HG03280 (cell line): ENCODE measurements at regions not wholly inside any gene's neighbourhood (a gene's known extent, or its start where the extent isn't known, plus 50 kb on each side); places are given as distances from the start of the nearest gene placed in this dataset.
"Not testable (repeated sequence)": the region's sequence is repeated elsewhere in the genome, so short reads cannot be mapped to it uniquely, and the experiment has no call there.

ENCODE experiments used
- ATAC-seq: cut with Tn5 transposase; IDR thresholded peaks from one replicate; pipeline ENCODE4 v1.9.1; 2021; ENCODE audit warnings: mild to moderate bottlenecking, moderate library complexity; ENCODE audit not compliant: unreplicated experiment

DNA sequence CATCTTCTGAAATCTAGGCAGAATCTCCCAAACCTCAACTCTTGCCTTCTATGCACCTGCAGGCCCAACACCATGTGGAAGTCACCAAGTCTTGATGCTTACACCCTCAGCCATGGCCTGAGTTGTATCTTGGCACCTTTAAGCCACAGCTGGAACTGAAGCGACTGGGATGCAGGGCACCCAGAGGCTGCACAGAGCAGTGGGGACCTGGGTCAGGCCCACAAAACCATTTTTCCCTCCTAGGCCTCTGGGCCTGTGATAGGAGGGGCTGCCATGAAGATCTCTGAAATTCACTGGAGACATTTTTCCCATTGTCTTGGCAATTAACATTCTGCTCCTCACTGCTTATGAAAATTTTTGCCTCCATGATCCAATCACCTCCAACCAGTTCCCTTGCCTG lies 1388.5 kb downstream of the ADGRL3 start:
- no peak for ATAC-seq

DNA sequence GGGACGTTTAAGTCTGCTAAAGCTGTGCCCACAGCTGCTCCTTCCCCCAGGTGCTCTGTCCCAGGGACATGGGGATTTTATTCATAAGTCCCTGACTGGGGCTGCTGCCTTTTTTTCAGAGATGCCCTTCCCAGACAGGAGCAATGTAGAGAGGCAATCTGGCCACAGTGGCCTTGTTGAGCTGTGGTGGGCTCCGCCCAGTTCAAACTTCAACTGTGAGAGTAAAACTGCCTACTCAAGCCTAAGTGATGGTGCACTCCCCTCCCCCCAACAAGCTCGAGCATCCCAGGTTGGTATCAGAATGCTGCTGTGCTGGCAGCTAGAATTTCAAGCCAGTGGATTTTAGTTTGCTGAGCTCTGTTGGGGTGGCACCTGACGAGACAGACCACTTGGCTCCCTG lies 1371.4 kb downstream of the ADGRL3 start:
- ATAC-seq = no peak

DNA sequence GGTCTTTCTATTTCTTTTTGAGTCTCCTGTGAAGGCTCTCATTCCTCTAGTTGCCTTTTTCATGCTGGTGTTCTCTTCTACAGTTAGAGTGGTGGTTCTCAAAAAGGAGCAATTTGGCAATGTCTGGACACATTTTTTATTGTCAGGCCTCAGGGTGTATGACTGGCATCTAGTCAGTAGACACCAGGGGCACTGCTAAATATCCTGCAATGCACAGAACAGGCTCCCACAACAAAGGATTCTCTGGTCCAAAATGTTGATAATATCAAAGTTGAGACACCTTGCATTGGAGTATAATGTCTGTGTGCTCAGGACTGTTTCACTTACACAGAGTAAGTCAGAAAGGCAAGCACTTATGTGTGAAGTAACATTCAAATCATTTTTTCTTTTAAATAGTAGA lies 1360.7 kb downstream of the ADGRL3 start:
- ATAC-seq = no peak

DNA sequence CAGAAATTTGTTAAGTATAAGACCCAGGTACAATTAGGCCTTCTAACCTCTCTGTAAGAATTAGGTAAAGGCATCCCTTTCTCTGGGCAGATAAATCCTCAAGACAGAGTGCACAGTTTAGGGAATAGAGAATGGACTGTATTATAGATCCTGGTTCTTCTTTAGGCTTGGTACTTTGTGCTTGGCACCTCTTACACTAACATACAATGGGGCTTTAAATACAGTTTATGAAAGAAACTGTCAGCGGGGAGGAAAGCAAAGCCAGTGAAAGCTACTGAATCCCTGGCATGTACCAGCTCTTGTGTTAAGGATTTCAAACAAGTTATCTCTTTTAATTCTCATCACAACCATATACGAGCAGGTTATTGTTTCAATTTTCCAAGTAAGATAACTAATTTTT lies 1350.0 kb downstream of the ADGRL3 start:
- no peak for ATAC-seq

DNA sequence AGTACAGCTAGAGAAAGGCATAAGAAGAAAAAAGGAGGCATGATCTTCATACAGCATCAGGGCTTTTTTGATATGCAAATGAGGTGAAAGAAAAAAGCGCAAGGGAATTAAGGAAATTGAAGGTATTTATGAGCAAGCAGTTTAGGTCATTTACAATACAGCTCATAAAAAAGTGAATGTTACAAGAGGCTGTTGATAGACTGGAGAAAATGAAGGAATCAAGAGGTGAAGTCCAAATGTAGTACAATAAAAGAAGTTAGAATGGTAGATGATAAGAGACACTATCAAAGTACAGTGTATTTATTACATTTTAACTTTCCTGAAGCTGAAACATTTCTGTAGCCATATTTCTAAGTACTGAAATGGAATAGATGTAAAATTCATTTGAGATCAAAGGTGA lies 1349.5 kb downstream of the ADGRL3 start:
- ATAC-seq = no peak

DNA sequence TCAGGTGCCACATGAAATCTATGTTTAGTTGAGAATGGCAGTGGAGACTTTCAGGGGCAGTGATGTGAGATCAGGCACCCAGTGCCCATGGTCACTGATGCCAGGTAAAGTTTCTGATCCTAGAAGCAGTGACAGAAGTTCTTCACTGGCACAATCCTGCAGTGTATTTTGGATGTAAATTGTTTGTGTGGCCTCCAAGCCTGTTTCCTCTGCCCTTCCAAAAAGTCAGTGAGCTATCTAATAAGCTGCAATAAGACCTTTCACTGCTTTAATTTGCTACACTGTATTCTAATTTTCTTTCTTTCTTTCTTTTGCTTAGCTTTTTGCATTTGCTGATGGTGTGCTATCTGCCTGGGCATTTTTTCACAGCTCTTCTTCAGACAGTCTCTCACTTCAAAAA lies 1348.6 kb downstream of the ADGRL3 start:
- no peak for ATAC-seq

DNA sequence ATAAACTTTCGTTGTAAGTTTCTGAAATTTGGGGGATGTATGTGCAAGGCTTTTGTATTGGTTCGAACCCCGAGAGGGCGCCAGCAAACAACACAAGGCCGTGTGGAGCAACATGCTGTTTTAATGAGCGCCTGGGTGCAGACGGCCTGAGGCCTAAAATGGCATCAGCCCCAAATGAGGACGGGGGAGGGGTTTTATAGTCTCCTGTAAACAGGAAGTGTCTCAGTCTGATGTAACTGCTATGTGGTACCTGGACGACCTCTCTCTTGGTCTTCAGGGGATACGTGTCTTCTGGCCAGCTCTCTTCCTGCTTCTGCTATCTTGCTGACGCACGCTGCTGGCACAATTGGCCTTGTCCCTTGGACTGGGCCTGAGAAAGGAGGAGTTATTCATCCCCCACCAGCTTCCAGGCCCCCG lies 1348.0 kb downstream of the ADGRL3 start:
- ATAC-seq = no peak

DNA sequence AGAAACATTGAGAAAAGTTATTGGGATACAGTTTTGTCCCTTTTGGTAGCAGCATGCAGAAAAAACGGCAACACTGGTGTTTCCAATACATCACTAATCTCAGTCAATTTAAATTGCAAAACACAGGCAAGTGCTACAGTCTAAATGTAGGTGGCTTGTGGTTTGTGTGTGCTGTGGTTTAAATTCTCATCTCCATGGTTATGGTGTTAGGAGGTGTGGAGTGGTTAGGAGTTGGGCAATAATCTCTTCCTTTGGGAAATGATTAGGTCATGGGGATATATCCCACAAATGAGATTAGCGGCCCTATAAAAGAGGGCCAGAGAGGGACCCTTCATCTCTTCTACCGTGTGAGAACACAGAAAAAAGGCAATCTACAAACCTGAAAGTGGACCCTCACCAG lies 1344.3 kb downstream of the ADGRL3 start:
- no peak for ATAC-seq

DNA sequence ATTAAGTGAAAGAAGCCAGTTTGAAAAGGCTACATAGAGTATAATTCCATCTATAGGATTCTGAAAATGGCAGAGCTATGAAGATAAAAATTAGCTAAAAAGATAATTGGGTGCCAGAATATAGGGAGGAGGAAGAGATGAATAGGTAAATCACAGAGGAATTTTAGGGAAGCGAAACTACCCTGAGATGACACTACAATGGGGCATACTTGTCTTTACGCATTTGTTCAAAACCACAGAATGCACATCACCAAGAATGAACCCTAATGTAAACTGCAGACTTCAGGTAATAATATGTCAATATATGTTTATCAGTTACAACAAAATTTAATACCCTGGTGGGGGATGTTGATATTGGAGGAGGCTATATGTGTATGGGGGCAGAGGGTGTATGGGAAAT lies 1342.9 kb downstream of the ADGRL3 start:
- ATAC-seq = no peak

DNA sequence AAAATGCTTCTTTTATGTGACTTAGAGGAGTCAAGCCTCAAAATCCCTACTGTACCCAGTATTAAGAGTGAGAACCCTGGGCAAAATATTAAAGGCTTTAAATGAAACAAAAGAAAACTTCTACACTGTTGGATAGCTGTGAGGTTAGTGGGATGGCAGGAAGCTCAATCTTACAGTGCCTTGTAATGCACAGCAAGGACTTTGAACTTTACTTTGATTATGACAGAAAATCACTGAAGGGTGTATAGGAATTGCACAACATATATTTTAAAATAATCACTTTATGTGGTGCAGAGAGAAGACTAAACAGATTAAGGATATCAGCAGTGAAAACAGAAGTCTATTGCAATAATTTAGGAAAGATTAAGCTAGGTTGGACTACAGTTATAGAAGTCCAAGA lies 1333.4 kb downstream of the ADGRL3 start:
- no peak for ATAC-seq

DNA sequence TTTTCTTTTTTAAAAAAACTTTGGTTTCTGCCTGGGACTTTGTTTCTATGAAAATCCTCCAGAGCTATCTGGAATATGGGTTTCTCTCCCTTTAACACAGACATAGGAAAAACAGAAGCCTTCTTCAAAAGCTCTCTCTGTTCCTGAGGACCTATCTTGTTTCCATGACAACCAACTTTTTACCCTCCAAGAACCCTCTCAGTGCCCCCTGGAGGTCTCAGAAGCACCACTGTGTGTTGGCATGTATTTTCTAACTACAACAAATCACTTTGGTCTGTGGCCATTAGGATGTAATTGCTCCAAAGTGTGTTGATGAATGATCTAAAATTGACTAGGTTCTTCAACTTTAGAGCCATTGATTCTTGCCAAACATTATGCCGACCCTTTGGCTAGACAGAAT lies 1331.6 kb downstream of the ADGRL3 start:
- ATAC-seq = no peak

DNA sequence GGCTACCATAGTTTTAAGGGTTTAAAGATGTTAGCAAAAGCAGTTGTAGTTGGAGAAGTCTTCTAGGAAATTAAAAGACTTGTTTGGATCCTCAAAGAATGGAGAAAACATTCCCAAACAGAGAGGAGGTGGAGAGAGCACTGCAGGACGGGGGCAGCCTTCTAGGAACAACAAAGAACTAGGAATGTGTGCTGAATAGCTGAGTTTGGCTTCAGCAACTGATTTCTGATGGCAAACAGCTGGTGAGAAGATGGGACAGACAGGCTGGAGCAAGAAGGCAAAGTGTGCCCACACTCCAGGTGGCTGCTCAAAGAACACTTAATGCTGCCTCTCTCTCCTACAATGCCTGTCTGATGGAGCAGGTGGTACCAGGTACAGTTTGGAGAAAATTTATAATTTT lies 1331.1 kb downstream of the ADGRL3 start:
- ATAC-seq = no peak

DNA sequence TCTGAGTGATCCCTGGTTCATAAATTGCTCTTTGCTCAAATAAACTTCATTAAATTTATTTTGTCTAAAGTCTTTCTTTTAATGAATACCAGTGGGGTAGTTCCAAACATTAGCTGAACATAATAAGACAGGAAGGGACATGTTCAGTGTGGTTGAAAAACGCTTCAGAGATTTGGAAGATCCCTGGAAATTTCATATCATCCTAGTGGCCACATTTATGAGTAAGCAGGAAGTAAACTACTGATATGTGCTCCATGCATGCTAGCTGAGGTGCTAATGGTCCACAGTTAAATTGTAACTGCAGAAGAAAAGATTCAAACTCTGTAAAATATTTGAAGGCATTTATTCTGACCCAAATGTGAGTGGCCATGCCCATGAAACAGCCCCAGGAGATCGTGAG lies 1328.7 kb downstream of the ADGRL3 start:
- no peak for ATAC-seq

DNA sequence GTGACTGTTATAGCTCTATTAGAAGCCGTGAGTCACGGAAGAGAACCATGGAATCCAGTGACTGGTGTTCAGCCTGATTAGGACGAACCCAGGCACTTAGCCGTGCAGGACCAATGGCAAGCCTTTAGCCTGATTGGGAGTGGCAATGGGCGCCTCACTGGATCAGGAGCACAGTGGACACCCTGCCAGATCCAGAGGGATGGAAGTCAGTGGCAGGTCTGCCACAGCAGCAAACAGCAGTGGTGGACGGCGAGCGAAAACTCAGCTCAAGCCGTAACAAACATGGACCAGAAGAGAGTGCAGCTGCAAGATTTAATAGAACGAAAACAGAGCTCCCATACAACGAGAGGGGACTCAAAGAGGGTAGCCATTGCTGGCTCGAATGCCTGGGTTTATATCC lies 1326.5 kb downstream of the ADGRL3 start:
- ATAC-seq = no peak

DNA sequence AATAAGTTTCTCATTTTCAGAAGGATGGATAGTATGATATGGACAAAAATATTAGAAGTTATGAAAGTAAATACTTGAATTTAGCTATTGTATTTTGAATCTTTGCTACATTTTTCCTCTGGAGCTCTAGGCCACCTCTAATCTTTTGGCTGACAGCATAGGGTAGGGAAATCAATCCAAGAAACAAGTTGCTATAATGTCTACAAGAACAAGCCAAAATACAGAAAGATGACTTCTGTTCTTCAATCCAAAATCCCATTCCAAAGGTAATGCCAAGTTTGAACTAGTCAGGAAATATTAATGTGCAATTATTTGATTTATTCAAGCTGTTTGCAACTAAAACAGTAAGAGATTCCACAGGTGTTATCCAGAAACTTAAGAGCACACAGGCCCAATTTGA lies 1323.1 kb downstream of the ADGRL3 start:
- no peak for ATAC-seq

DNA sequence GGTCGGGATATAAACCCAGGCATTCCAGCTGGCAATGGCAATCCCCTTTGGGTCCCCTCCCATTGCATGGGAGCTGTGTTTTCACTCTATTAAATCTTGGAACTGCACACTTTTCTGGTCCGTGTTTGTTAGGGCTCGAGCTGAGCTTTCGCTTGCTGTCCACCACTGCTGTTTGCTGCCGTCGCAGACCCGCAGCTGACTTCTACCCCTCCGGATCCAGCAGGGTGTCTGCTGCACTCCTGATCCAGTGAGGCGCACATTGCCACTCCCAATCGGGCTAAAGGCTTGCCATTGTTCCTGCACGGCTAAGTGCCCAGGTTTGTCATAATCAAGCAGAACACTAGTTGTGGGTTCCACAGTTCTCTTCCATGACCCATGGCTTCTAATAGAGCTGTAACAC lies 1322.1 kb downstream of the ADGRL3 start:
- ATAC-seq = no peak

DNA sequence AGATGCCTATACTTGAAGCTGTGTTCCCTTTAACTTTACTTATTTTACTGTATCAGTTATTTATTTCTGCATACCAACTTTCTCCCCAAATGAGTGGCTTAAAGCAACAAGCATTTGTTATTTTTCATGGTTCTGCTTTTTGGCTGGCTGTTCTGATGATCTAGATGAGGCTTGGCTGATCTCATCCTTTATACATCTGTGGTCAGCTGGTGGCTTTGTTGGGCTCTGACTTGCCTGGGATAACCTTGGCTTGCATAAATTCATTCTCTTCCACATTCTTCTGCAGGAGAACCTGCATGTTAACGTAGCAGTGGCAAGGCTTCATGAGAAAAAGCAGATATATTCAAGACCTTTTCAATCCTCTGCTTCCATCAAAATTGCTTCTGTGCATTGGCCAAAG lies 1317.6 kb downstream of the ADGRL3 start:
- ATAC-seq = no peak

DNA sequence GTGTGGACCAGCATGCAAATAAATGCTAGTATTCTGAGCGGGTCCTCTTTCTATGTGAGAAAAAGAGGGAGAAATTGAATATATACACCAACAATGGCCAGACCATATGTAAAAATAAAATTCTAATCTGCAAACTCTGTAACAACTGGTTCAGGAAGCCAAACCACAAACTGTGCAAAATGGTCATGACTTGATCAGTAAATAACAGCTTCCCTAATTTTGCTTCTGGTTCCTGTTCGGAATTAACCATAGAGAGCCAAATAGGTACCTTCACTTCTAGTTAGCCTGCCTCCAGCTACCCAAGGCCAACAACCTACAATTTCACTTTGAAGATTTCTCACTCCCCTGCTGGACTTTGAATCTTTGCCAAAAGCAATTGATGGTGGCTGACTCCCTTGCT lies 1313.2 kb downstream of the ADGRL3 start:
- ATAC-seq = no peak

DNA sequence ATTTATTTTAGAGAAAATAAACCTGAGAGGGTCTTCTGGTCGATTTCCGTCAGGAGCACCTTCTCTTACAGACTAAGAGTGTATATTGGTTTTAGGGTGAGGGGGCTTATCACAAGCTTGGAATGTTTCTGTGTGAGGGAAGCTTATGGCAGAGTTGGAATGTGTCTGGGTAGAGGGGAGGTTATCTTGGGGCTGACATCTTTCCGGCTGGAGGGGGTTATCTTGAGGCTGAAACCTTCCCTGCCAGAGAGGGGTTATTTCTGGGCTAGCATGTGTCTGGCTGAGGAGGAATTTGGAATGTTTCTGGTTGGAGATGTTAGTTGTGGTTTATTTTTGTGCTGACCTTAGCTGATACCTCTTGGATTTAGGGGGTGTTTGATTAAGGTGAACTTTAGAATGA lies 1312.1 kb downstream of the ADGRL3 start:
- no peak for ATAC-seq

DNA sequence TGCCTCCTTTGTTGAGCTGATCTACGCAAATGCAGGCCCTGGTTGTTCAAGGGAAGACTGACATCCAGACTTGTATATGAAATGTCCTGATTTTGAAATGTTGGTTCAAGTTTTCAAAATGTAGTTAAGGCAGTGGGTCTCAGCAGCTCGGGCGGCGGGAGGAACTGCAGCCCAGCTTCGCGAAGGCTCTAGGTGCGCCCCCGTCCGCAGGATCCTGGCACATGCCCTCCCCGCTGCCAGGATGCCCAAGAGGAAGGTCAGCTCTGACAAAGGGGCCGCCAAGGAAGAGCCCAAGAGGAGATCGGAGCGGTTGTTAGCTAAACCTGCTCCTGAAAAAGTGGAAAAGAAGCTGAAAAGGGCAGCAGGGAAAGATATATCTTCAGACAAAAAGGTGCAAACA lies 1310.1 kb downstream of the ADGRL3 start:
- no peak for ATAC-seq

DNA sequence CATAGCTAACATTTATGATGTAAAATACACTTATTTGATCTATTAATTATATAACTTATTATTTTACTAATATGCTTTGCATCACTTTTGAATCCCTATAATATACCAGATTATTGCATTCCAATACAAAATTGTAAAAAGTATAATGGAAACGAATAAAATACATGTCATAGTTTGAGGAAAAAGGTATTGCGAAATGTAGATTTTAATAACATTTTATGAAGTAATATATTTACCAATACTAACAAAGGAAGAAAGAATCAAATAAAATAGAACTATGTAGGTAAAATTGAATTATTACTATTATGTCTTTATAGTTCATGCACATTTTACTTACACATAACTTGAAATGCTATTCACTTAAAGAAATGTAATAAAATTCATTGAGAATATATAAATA lies 1300.2 kb downstream of the ADGRL3 start:
- no peak for ATAC-seq

DNA sequence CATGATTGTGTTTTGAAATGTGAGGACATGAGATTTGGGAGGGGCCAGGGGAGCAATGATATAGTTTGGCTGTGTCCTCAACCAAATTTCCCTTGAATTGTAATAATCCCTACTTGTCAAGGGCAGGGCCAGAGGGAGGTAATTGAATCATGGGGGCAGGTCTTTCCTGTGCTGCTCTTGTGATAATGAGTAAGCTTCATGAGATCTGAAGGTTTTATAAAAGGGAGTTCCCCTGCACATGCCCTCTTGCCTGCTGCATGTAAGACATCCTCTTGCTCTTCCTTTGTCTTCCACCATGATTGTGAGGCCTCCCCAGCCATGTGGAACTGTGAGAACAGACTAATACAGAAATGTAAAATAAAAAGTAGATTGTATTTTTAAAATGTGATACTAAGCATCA lies 1294.9 kb downstream of the ADGRL3 start:
- ATAC-seq = no peak

DNA sequence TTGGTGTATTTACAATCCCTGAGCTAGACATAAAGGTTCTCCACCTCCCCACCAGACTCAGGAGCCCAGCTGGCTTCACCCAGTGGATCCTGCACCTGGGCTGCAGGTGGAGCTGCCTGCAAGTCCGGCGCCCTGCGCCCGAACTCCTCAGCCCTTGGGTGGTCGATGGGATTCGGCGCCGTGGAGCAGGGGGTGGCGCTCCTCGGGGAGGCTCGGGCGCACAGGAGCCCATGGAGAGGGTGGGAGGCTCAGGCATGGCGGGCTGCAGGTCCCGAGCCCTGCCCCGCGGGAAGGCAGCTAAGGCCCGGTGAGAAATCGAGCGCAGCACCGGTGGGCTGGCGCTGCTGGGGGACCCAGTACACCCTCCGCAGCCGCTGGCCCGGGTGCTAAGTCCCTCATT lies 1291.6 kb downstream of the ADGRL3 start:
- not testable (repeated sequence) for ATAC-seq

DNA sequence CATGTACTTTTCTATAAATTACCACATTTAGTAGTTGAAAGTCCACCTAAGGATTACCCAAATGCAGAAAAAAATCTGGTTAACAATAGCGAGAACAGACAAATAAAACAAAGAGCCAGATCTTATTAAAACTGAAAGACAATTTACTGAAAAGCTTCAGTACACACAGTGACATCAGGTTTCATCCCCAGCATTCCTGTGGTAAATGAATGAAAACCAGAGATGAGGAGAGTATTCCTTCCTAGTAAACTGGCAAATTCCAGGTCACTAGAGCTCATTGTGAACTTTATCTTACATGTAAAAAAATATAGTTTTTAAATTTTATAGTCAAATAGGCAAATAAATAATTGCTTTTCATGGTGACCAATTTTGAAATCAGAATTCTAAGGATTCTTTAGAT lies 1290.5 kb downstream of the ADGRL3 start:
- no peak for ATAC-seq
